ENCODE measurements at regions not wholly inside any gene's neighbourhood (a gene's known extent, or its start where the extent isn't known, plus 50 kb on each side); places are given as distances from the start of the nearest gene placed in this dataset.

- H3K9me3 ChIP-seq (ENCODE audit: low read length) = peaks cover 40% of the 10 kb centered on the region
- 2% methylated on average over 4 of the region's 4 CpGs for WGBS (ENCODE audit: low lambda C conversion rate)
- H3K27ac ChIP-seq (ENCODE audit: extremely low read length, insufficient read depth, low read length) = no peak overlapping the region
- CTCF ChIA-PET (ENCODE audit: low intra/inter-chr PET ratio, low total read pairs) = no interaction called here
- no peaks in the 10 kb centered on the region for H4K20me1 ChIP-seq (ENCODE audit: insufficient read depth, low read length)
- in situ Hi-C loops (cut with HindIII; ENCODE audit: extremely low pct_ligation_motif_present, low pct_unique_long_range_greater_than_20kb) (no loop called here), intact Hi-C loops (cut with micrococcal nuclease; ENCODE audit: unreplicated experiment) (no loop called here)
- no peaks in the 10 kb centered on the region for H3K27me3 ChIP-seq (ENCODE audit: control insufficient read depth in 1 of 2, insufficient read depth in 2 of 2, low read length in 2 of 2)
- POLR2A ChIA-PET = no interaction called here
- no peak for DNase-seq (ENCODE audit: low spot score)
- no peaks in the 10 kb centered on the region for H3K4me1 ChIP-seq (ENCODE audit: insufficient read depth, low read length)
- no peak overlapping the region for H3K9ac ChIP-seq (ENCODE audit: insufficient read depth, low read depth, low read length)
- FAIRE-seq = no peak
- H3K36me3 ChIP-seq (replicated peaks in 1 of 2; ENCODE audit: control insufficient read depth in 1 of 2, insufficient read depth in 2 of 2, low read length in 2 of 2) = no peaks in the 10 kb centered on the region
- no peaks in the 10 kb centered on the region for H3K79me2 ChIP-seq (ENCODE audit: insufficient read depth, low read length)
- H3K4me3 ChIP-seq (replicated peaks in 1 of 3; ENCODE audit: insufficient read depth in 1 of 3, low read depth in 2 of 3, low read length in 3 of 3) = no peak overlapping the region
- no peak for ATAC-seq
- TF ChIP-seq ZBTB14 (CRISPR knock-in tag; IDR thresholded peaks at IDR 0.05) (no peak), ZBTB1 (CRISPR knock-in tag; IDR thresholded peaks at IDR 0.05; ENCODE audit: borderline replicate concordance) (no peak), ZBTB25 (CRISPR knock-in tag; IDR thresholded peaks at IDR 0.05) (no peak), NFE2L2 (IDR thresholded peaks at IDR 0.05; ENCODE audit: low read length) (no peak), ZBTB8A (CRISPR knock-in tag; IDR thresholded peaks at IDR 0.05; ENCODE audit: borderline replicate concordance, low read depth) (no peak), ZNF282 (IDR thresholded peaks at IDR 0.05; ENCODE audit: partially characterized antibody) (no peak), RELA (CRISPR knock-in tag; IDR thresholded peaks at IDR 0.05) (no peak), NFATC3 (CRISPR knock-in tag; IDR thresholded peaks at IDR 0.05) (no peak), ZNF574 (CRISPR knock-in tag; IDR thresholded peaks at IDR 0.05) (no peak), ARID4A (CRISPR knock-in tag; IDR thresholded peaks at IDR 0.05; ENCODE audit: borderline replicate concordance) (no peak), ZFP1 (CRISPR knock-in tag; IDR thresholded peaks at IDR 0.05) (no peak)
- no peak overlapping the region for H2AFZ ChIP-seq (ENCODE audit: low read length)
- no peak overlapping the region for H3K4me2 ChIP-seq (ENCODE audit: low read depth, low read length)
- no TSS peak for BruUV-seq (replicated peaks)
These were observed 199.9 kb upstream of the DPP6 start for GRCh38 chr7:153852261-153852660.
